ENCODE measurements at regions not wholly inside any gene's neighbourhood (a gene's known extent, or its start where the extent isn't known, plus 50 kb on each side); places are given as distances from the start of the nearest gene placed in this dataset.

DNA sequence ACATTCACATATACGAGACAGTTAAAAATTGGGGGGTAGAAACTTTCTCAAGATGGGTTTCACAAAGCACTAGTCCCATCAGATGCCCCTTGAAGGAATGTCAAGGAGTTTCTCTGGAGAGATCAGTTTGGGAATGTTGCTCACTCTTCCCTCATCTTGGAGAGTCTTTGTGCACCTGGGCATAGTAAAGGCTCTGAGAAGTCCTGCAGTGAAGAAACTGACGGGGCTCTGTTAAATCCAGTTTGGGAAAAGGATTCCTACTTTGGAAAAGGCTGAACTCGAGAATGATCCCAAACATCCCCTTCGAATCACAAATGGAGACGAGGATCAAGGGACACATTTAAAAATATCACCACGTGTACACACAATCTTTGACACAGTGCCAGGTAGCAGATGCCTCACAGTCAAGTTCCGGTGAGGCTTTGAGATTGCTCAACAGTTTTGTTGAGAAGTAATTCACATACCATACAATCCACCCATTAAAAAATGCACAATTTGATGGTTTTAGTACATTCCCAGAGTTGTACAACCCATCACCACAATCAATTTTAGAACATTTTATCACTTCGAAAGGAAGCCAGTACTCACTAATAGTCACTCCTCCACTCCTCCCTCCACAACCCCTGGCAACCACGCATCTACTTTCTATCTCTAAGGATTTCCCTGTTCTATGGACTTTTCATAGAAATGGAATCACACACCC is 203.4 kb upstream of the FOXF1 start:
- DNase-seq: no peak

DNA sequence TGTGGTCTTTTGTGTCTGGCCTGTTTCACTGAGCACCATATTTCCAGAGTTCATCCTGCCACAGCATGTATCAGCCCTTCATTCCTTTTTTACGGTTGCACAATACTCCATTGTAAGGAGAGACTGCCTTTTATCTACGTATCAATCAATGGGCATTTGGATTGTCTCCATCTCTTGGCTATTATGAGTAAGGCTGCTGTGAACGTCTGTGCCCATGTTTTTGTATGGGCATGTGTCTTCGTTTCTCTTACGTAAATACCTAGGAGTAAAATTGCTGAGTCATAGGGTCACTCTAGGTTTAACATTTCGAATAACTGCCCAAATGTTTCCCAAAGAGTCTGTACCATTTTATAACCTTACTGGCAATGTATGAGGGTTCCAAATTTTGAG is 202.8 kb upstream of the FOXF1 start:
- no peak for DNase-seq

DNA sequence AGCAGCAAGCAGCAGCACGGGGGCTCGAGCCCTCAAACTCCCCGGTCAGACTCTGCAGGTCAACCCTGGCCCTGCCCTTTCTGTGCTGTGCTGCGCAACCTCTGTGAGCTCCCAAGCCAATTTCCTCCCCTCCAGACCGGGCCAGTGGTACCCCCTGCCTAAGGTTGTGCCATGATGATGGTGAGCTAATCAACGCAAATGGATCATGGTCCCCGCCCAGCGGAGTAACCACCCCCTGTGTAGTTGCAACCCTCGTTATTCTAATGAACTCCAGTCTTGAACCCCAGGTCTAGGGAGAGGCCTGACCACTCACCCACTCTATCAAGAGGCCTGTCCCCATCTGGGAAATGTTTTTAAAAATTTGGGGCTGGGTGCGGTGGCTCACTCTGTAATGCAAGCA is 201.8 kb upstream of the FOXF1 start:
- no peak for DNase-seq

DNA sequence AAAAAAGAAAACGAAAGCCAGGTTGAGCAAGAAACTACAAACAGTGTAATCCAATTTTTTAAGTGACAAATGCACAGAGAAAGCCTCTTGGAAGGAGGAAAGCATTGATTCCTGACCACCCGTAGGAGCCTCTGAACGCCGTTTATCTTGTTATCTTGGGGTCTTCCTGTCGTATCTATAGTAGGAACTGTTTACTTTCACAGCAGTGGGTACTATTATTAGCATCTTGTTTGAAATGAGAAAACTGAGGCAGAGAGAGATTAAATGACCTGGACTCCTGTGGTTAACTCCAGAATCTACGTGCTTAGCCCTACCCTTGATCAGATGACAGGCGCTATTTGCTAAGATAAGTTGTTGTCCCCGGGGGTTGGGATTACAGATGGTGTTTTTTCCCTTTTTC is 196.7 kb upstream of the FOXF1 start:
- DNase-seq: no peak

DNA sequence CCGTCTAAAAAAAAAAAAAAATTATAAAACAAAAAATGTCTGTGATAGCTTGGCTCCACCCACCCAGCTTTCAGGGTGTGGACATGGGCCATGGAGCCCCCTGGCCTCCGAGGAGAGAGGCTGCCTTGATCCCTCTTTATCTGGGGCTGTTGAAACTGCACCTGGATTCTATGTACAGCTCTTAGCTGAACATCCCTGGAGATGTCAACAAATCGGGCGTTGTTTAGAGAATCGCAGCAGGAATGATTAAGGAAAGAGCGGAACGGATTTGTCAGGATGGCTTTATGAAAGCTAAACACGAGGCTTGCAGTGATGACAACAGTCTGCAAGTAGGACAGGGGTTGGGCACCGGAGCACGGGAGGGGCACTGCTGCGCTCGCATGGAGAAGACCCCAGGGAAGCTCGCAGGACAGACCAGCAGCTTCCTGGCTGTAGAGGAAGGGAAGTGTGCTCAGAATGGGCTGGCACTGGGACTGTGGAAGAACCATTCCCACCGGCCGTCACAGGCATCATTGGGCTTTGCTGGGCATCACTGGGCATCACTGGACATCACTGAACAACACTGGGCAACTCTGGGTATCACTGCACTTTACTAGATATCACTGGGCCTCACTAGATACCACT is 195.8 kb upstream of the FOXF1 start:
- no peak for DNase-seq

DNA sequence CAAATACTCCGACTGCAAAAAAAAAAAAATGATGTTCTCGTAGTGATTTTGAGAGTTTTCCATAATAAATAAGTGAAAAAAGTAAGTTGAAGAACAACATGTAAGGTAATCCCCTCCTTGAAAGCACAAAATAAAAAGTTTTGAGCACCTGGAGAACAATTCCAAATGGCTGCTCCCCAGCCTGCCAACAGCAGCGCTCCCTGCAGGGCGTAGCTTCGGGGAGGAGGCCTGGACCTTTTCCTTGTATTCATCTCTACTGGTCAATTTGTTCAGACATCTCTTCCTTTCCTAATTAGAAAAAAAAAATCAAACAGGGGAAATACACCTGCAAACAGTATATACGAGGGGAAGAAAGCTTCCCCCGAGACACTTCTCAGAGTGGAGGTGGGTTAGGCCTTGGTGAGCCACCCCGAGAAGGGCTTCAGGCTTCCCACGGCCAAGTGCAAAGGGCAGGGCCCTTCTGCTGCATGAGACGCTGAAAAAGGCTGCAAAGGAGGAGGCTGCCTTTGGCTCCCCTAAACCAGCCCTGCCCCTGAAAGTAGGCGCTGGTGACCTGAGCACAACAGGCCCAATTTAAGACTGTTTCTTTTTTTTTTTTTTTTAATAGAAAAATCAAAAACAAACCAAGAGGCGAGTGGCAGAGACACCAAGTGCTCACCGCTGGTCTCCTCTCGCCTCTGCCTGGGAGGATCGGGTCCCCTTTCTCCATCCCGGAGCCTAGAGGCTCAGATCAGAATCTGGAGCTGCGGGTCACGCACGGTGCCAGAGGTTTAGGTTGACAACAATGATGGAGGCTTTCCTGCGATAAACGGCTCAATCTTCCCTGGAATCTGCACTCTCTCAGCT is 193.1 kb upstream of the FOXF1 start:
- DNase-seq: no peak

DNA sequence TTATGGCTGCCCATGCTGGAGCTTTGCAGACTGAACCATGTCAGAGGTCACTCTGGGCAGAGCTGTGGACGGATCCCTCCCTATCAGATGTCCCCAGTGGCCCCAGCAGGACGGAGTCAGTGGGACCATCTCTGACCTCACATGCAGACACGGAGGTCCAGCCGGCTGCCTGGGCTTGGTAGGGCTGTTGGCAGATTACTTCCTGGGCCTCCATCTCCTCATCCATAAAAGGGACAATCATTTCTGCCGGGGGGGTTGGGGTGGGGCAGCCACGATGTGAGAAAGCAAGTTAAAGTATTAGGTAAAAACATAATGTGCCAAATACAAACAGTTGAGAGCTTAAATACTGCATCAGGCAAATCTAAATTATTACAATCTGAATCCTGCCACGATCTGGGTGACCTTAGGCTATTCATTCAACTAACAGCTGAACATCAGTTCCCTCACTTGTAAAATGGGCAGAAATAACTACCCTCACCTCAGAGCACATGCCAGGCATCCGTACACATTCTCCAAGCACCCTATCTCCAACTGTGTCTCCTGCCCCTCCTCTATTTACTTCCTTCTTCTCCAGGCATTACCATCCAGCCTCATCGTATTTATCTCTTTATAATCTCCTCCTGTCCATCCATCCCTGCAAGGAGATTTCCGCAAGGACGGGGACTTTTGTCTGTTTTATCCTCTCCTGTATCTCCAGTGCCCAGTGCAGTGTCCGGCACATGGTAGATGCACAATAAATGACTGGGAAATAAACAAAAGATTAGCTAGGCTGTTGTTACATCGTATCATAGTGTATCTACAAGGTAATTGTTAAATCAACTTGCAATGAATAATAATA is 192.3 kb upstream of the FOXF1 start:
- no peak for DNase-seq

DNA sequence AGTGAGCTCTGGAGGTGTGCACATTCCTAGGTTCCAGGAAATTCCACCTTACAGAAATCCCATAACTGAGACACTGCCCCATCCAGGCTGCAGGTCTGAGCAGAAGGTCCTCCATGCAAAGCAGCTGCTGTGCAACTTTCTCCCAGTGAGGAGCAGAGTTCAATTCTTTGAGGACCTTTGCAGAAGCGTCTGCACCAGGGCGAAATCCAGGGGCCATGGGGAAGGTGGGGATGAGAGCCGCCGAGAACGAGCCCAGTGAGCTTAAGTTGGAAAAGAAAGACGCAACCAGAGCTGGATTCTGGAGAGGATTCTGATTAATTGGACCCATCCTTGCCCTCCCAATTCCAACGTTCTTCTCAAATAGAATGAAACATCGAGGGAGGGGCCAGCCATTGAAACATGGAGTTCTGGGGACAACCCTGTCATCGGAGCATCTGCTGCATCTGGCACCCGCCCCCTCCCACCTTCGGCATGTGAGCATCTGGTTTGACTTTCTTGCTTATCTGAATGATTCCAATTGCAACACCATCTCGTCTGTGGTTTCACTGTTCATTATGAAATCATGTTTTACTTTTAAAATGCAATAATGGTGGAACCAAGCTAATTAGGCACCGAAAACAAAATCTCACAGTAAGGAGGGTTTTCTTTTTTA is 190.6 kb upstream of the FOXF1 start:
- no peak for DNase-seq

DNA sequence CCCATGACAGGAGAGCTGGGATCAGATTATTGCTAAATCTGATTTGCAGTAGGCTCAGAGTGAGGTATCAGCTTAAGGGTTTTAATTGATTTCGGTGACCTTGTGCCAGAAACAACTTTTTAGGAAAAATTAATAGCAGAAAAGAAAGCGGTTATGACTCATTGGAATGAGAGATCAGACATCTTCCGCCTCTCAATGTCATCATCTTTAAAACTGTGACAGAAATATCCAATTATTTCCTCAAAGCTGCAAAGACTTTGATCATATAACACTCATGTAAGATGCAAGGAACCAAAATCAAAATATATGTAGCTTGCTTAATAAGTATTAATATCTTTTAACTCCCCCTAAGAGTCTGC is 190.1 kb upstream of the FOXF1 start:
- DNase-seq: no peak

DNA sequence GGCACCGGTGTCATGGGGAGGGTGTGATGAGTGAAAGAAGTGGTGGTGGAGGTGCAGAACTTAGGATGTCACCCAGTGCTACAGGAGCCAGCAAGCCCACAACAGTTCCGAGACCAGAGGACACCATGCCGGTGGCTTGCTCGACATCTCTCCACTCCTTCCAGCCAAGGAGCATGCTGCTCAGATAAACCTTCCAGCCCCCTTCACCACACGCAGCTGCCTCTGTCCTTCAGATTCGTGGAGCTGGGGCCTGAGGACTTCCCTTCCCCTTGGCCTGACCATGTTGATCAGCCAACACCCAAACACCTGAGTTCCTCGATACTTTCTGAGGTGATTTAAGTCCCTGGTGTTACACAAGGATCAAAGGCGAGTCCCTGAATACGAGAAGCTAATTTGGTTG is 188.8 kb upstream of the FOXF1 start:
- DNase-seq: no peak

DNA sequence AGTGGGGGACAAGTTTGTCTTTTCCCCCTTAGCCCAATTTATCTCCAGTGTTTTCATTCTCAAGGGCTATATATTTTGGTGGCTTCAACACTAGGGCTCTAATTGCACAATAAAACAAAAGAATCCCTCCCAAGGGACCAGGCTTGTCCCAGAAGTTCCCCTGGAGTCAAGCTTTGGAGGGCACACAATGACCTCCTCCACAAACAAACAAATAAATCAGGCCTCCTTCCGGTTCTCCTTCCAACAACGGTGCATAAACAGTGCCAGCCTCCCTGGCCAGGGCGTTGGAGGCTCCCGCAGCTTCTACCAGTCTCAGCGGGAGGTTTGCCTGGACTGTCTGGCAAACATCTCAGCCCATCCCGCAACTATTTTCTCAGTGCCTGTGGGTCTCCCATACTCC is 188.0 kb upstream of the FOXF1 start:
- DNase-seq: no peak

DNA sequence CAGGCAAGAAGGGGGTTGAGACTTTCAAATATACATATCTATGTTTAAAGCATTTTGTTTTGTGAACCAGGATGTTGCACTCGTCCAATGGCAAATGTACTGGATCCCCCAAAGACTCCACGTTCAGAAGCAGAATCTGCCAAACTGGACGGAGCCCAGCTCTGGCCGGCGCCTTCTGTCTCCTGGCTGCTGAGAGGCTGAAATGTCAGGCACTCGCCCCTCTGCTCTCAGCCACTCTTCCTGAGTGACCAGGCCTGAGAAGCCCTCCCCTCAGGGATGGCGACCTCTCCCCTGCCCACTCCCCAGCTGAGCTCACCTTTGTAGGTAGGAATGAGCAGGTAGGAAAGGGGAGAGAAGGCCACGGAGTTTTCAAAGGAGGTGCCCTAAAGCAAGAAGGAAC is 187.5 kb upstream of the FOXF1 start:
- no peak for DNase-seq

DNA sequence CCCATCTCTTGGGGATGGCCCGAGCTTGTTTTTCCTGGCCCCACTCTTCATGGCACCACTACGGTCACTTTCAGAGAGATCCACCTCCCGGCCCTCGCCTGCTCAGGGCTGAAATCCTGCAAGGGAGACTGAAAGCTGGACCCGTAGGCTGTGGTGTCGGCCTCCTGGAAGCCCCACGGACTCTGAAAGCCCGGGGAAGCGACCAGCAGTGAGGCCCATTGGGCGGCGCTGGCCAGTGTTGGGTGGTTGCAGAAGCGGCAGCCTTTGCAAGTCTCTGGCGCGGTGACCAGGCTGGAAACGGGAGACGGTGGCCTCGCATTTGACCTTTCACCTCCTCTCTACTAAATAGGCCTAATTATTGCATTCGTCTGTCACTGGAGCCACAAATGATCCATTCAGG is 186.0 kb upstream of the FOXF1 start:
- no peak for DNase-seq

DNA sequence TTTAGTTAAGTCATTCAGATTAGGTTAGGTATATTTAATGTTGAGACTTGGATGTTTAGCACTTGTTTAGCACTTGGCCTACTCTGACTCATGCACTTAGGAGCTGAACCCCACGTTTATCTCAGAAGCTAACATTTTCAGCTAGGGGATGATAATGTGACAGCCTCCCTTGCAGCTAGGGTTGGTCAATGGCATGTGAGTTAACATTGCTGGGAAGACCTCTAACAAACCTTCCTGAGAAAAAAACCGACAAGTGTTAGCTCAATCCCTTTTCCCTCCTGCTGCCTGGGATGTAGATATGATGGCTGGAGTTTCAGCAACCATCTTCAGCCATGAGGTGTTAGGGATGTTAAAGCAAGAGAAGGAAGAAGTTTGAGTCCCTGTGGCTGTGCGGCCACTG is 185.0 kb upstream of the FOXF1 start:
- DNase-seq: no peak

DNA sequence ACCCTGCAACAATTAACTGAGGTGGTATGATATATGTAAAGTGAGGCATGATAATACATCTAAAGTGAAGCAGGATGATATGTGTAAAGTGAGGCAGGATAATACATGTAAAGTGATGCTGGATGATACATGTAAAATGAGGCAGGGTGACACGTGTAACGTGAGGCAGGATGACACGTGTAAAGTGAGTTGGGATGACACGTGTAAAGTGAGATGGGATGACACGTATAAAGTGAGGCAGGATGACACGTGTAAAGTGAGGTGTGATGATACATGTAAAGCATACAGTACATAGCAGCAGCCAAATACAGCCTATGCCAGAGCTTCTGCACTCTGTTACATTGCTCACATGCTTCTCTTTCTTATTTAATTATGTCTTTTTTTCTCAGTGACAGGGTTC is 184.4 kb upstream of the FOXF1 start:
- no peak for DNase-seq

DNA sequence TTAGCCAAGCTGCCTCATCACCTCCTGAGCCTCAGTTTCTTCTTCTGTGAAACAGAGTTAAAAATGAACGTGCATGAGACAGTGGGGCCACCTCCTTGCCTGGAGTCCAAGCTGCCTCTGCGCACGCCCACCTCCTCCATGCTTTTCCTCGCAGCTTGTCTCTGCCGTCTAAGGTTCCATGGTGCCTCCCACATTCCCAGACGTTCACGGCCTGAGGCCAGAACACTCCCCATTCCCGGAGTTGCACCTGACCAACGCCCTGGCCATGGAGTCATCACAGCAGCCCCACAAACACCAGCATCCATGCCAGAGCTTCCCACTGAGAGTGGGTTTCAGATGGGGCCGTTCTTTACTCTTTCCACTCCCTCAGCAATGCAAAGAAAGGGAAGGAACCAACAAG is 183.0 kb upstream of the FOXF1 start:
- no peak for DNase-seq

DNA sequence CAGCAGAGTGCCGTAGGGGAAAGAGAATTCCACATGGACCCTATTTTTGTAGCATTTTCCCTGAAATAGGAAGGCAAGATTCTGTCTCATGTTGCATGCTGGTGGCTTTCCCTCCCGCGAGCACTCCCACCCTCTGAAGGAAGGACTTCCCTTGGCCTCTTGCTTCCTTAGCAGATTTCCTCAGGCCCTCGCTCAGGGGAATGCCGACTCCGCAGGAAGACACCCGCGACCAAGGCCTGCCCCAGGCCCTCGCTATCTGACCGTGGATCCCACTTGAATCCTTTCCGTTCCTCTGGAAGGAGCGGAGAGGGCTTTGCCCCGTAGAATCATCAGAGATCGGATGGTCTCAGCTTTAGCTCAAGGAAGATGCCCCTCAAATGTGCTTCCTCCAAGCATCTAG is 179.4 kb upstream of the FOXF1 start:
- no peak for DNase-seq

DNA sequence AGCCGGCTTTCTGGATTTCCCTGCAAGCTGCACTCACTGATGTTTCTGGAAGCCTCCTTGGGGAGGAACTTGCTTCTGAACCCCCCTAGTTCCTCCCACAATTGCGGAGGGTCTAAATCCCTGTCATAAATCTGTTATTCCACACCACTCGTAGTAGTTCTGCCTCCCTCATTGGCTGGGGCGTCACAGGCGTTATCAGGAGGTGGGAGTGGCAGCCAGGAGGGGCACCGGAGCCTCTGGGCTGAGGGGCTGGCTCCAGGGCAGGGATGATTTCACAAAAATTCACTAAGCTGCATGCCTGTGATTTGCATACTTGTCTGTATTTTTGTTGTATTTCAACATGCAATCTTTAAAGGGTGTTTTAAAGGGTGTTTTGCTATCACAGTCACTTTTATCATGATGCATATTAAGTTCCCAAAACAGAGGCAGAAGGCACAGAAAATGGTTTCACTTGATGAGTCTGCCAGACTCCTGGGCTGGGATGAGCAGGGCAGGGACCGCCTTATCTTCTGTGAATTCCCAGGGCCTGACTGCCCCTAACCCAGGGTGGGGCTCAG is 176.2 kb upstream of the FOXF1 start:
- DNase-seq: no peak

DNA sequence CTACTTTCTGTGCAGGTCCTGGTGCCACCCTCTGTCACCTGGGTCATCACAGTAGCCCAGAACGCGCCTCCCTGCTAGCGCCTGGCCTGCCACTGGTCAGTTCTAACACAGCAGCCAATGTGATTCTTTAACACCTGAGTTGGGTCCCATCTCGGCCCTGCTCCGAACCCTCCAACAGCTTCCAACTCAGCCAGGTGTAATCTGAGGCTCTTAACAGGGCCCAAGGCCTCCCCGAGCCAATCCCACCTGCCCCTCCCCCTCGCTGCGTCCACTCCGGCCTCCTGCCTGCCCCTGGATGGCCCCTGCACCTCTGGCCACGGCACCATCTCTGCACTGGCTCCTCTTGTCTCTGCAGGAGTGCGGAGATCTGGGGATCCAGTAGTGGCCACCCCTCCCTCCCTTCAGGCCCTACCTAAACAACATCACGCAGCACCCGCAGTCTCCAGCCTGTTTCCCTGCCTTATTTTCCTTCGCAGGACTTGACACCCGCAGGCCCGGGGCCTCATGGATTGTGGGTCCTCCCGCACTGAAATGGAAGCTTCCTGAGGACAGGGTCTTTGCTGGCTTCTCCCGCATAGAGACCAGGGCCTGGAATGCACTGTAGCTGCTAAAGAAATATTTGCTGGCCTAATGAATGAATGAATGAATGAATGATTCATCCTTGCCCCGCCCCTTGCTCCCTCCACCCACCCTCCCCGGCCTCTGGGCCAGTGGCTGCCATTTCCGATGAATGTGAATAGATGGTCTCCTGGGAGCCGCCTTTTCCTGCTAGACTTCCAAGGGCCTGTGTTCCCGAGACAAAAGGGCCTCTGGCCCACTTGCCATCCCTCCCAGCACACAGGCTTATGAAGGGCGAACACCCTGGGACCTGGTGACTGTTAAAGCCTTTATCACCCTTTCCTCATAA is 174.8 kb upstream of the FOXF1 start:
- no peak for DNase-seq

DNA sequence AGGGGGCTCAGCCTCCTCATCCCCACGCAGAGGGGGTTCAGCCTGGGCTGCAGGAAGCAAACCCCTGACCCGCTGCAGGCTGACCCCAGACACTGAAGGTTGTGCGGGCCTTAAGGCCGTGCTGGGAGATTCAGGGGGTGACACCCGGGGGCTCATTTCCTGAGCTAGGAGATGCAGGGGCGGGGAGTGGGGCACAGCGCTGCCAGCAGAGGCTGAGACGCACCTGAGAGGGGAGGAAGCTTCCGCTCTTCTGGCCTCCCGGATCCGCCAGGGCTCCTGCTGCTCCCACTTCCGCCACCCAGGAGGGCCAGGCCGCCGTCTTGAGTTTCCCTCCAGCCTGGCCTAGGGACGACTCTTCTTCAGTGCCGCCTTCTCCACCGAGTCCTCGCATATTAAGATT is 173.2 kb upstream of the FOXF1 start:
- no peak for DNase-seq

Data from DMS53 (cell line).